ENCODE measurements at regions not wholly inside any gene's neighbourhood (a gene's known extent, or its start where the extent isn't known, plus 50 kb on each side); places are given as distances from the start of the nearest gene placed in this dataset.

GRCh38 chr17:54117452-54117851 lies 294.7 kb downstream of the KIF2B start:
- no peak overlapping the region for H3K27ac ChIP-seq (ENCODE audit: control insufficient read depth, insufficient read depth, low read length)

GRCh38 chr17:54124456-54124855 lies 301.7 kb downstream of the KIF2B start:
- DNase-seq (ENCODE audit: low read depth, low spot score) (no peak), FAIRE-seq (no peak)
- Histone ChIP-seq H3K27ac (ENCODE audit: control insufficient read depth, insufficient read depth, low read length) (no peak overlapping the region), H4K20me1 (ENCODE audit: control insufficient read depth, extremely low read depth, insufficient read depth, low read length) (no peaks in the 10 kb centered on the region), H3K4me3 (ENCODE audit: control insufficient read depth in 2 of 3, extremely low read depth in 1 of 3, insufficient read depth in 2 of 3, low read depth in 1 of 3, low read length in 3 of 3) (no peak overlapping the region), H3K9me3 (ENCODE audit: control insufficient read depth, low read depth, low read length) (no peaks in the 10 kb centered on the region), H2AFZ (ENCODE audit: control insufficient read depth, low read length) (no peak overlapping the region), H3K9ac (ENCODE audit: control insufficient read depth, extremely low read depth, insufficient read depth, low read length) (no peak overlapping the region), H3K36me3 (ENCODE audit: control insufficient read depth in 2 of 2, extremely low read depth in 1 of 2, insufficient read depth in 2 of 2, low read length in 2 of 2) (no peaks in the 10 kb centered on the region), H3K79me2 (ENCODE audit: control insufficient read depth, insufficient read depth, low read length) (no peaks in the 10 kb centered on the region), H3K27me3 (ENCODE audit: control insufficient read depth, extremely low read depth, insufficient read depth, low read length) (no peaks in the 10 kb centered on the region), H3K4me1 (ENCODE audit: control insufficient read depth, extremely low read depth, insufficient read depth, low read length) (no peaks in the 10 kb centered on the region), H3K4me2 (ENCODE audit: control insufficient read depth, extremely low read depth, insufficient read depth, low read depth, low read length) (no peak overlapping the region), H3K9me1 (ENCODE audit: control insufficient read depth, extremely low read depth, insufficient read depth, low read length) (no peaks in the 10 kb centered on the region)
- dilution Hi-C loops (cut with MboI; ENCODE audit: extremely low pct_ligation_motif_present, low sequenced_read_pairs) = no loop called here
- TF ChIP-seq CTCF (optimal IDR thresholded peaks at IDR 0.05 in 1 of 3, IDR thresholded peaks at IDR 0.05 in 1 of 3, conservative IDR thresholded peaks at IDR 0.05 in 1 of 3; ENCODE audit: extremely low read depth in 1 of 3, insufficient read depth in 2 of 3, low read length in 3 of 3) (no peak), EZH2 (IDR thresholded peaks at IDR 0.05; ENCODE audit: low read length) (no peak)

More at GRCh38 chr17:54117452-54117851, 294.7 kb downstream of the KIF2B start:
- Histone ChIP-seq H4K20me1 (ENCODE audit: control insufficient read depth, extremely low read depth, insufficient read depth, low read length) (no peaks in the 10 kb centered on the region), H3K4me3 (ENCODE audit: control insufficient read depth in 2 of 3, extremely low read depth in 1 of 3, insufficient read depth in 2 of 3, low read depth in 1 of 3, low read length in 3 of 3) (no peak overlapping the region), H3K9ac (ENCODE audit: control insufficient read depth, extremely low read depth, insufficient read depth, low read length) (no peak overlapping the region), H3K27me3 (ENCODE audit: control insufficient read depth, extremely low read depth, insufficient read depth, low read length) (no peaks in the 10 kb centered on the region), H3K36me3 (ENCODE audit: control insufficient read depth in 2 of 2, extremely low read depth in 1 of 2, insufficient read depth in 2 of 2, low read length in 2 of 2) (no peaks in the 10 kb centered on the region), H3K79me2 (ENCODE audit: control insufficient read depth, insufficient read depth, low read length) (no peaks in the 10 kb centered on the region), H3K9me3 (ENCODE audit: control insufficient read depth, low read depth, low read length) (no peaks in the 10 kb centered on the region), H2AFZ (ENCODE audit: control insufficient read depth, low read length) (no peak overlapping the region), H3K9me1 (ENCODE audit: control insufficient read depth, extremely low read depth, insufficient read depth, low read length) (no peaks in the 10 kb centered on the region), H3K4me2 (ENCODE audit: control insufficient read depth, extremely low read depth, insufficient read depth, low read depth, low read length) (no peak overlapping the region), H3K4me1 (ENCODE audit: control insufficient read depth, extremely low read depth, insufficient read depth, low read length) (no peaks in the 10 kb centered on the region)
- TF ChIP-seq CTCF (optimal IDR thresholded peaks at IDR 0.05 in 1 of 3, IDR thresholded peaks at IDR 0.05 in 1 of 3, conservative IDR thresholded peaks at IDR 0.05 in 1 of 3; ENCODE audit: extremely low read depth in 1 of 3, insufficient read depth in 2 of 3, low read length in 3 of 3) (no peak), EZH2 (IDR thresholded peaks at IDR 0.05; ENCODE audit: low read length) (no peak)
- DNase-seq (ENCODE audit: low read depth, low spot score) (no peak), FAIRE-seq (no peak)
- dilution Hi-C loops (cut with MboI; ENCODE audit: extremely low pct_ligation_motif_present, low sequenced_read_pairs) = no loop called here
